Lower leg skin (tissue), 4 donors: ENCODE measurements at regions not wholly inside any gene's neighbourhood (a gene's known extent, or its start where the extent isn't known, plus 50 kb on each side); places are given as distances from the start of the nearest gene placed in this dataset.

Experiments
- DNase-seq, 2 donors: peaks; one replicate each; pipeline ENCODE4 v3.0.0-alpha.2; 2019; ENCODE audit warnings: low spot score in 2 of 2
- H3K4me3 ChIP-seq: fragments of 200-600 bp; sonication (generic); 2 replicates; pipeline ENCODE4 v1.5.1; 2017; ENCODE audit warnings: mild to moderate bottlenecking, low read depth; ENCODE audit not compliant: poor library complexity, severe bottlenecking
- CTCF ChIP-seq, 3 donors: fragments of 450-650 bp; IDR thresholded peaks; one replicate each; pipeline ENCODE4 v1.5.1; 2016; ENCODE audit warnings: antibody characterized with exemption in 3 of 3, mild to moderate bottlenecking in 3 of 3, moderate library complexity in 2 of 3
- POLR2A ChIP-seq, 2 donors: fragments of 450-650 bp; IDR thresholded peaks; one replicate each; pipeline ENCODE4 v1.6.1; 2016 to 2017; ENCODE audit warnings: antibody characterized with exemption in 2 of 2, mild to moderate bottlenecking in 1 of 2, moderate library complexity in 1 of 2
- WGBS, 2 donors: methylation state at CpG; one replicate each; pipeline ENCODE4 v1.1.5; 2018; 5-methylcytosine and 5-hydroxymethylcytosine counted together
- intact Hi-C: fragments of 100-400 bp; cut with DNase I; formaldehyde crosslinking; loops from one replicate; pipeline ENCODE4 v1.15.0; 2023; ENCODE audit warnings: low total_unique reads

DNA sequence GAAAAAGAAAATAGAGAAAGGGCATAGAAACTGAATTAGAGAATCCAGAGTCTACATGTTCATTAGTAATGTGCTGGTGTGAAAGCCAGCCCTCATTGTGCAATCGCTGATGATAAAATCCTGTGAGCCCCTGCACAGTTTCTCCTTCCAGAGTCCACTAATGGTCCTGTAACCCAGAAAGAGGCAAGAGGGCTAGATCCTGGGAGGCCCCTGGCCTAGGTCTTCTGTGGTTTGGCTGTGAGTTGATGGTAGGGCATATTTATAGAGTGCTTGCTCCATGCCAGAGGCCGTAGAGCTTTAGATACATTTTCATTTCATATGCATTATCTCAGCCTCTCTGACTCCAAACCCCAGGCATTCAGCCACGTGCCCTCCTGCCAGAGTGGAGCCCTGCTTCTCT is 94.9 kb upstream of the MTHFD1L start:
- no peak overlapping the region for H3K4me3 ChIP-seq
- DNase-seq, result no peak
- 76 to 83% methylated on average over 3 of the region's 3 CpGs for WGBS, 2 donors
- intact Hi-C loops, result no loop called here
- TF ChIP-seq POLR2A (IDR thresholded peaks at IDR 0.05) (no peak), CTCF (IDR thresholded peaks at IDR 0.05) (no peak)

- intact Hi-C loops, result no loop called here
- no peak overlapping the region for H3K4me3 ChIP-seq
- DNase-seq, result no peak
- TF ChIP-seq CTCF (IDR thresholded peaks at IDR 0.05) (no peak), POLR2A (IDR thresholded peaks at IDR 0.05) (no peak)
- 3 to 91% methylated on average over 1 of the region's 1 CpG for WGBS, 2 donors
These were observed 91.5 kb upstream of the MTHFD1L start for GRCh38 chr6:150773969-150774368.

DNA sequence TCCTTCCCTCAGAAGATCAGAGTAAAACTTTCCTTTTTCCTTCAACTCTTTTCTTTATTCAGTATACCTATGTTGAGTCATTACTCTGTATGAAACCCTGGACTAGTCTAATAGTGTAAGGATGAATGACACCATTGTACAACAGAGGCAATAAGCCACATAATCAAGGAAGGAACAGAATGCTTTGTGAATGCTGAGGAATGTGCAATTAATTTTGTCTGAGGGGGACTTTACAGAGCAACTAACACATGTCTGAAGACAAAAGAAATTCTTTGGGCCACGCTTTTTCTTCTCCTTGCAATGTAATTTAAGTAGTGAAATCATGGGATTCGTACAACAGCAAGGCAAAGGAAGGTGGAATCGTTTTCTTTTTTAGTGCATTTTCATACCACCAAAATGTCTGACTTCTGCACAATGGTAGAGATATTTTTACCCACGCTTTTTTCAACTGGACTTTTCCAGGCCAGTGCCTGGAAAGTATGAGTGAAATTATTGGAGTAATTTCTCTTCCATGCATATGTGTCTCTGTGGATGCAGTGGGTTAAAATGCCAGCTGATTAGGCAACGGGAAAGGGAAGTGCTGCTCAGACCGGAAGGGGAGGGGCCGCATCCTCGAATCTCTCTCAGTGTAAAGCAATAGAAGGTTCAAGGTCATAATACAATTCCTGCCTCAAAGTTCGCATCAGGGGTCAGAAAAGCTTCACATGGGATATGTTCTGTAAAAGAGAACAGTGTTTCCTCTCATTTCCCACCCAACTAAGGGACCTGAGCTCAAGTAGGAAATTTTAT is 89.9 kb upstream of the MTHFD1L start:
- intact Hi-C loops, result no loop called here
- TF ChIP-seq POLR2A (IDR thresholded peaks at IDR 0.05) (no peak), CTCF (IDR thresholded peaks at IDR 0.05) (no peak)
- WGBS, 2 donors, result 51 to 53% methylated on average over 9 of the region's 9 CpGs
- DNase-seq, result no peak
- no peak overlapping the region for H3K4me3 ChIP-seq

- DNase-seq, result no peak
- 79 to 88% methylated on average over 8 to 9 of the region's 9 CpGs for WGBS, 2 donors
- no peak for TF ChIP-seq POLR2A (IDR thresholded peaks at IDR 0.05)
- no peak for TF ChIP-seq CTCF (IDR thresholded peaks at IDR 0.05)
- intact Hi-C loops, result no loop called here
- no peak overlapping the region for H3K4me3 ChIP-seq
These were observed 87.8 kb upstream of the MTHFD1L start for GRCh38 chr6:150777736-150778135.

DNA sequence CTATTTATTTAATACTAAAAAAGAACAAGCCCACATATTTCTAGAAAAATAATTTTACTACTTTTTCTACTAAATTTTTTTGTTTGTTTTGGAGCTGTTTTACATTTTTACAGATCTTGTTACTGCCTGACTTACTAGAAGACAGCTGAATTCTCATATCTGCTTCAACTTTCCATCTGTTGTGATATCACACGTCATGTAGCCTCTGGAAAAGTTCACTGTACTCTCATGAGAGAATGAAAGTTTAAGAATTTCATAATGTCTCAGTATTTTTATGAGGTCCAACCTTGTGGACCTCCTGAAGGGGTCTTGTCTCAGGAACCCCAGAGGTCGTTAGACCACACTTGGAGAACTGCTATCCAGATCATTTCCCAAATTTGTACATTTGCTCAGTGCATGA is 81.7 kb upstream of the MTHFD1L start:
- TF ChIP-seq POLR2A (IDR thresholded peaks at IDR 0.05) (no peak), CTCF (IDR thresholded peaks at IDR 0.05) (no peak)
- H3K4me3 ChIP-seq, result no peak overlapping the region
- WGBS, 2 donors, result 91 to 95% methylated on average over 2 of the region's 2 CpGs
- no peak for DNase-seq
- intact Hi-C loops, result no loop called here

GRCh38 chr6:150787429-150787828 is 78.1 kb upstream of the MTHFD1L start:
- DNase-seq, result no peak
- intact Hi-C loops, result no loop called here
- 83 to 86% methylated on average over 7 of the region's 7 CpGs for WGBS, 2 donors
- TF ChIP-seq POLR2A (IDR thresholded peaks at IDR 0.05), result no peak
- TF ChIP-seq CTCF (IDR thresholded peaks at IDR 0.05), result no peak
- no peak overlapping the region for H3K4me3 ChIP-seq
